ENCODE measurements at regions not wholly inside any gene's neighbourhood (a gene's known extent, or its start where the extent isn't known, plus 50 kb on each side); places are given as distances from the start of the nearest gene placed in this dataset.
"Not testable (repeated sequence)": the region's sequence is repeated elsewhere in the genome, so short reads cannot be mapped to it uniquely, and the experiment has no call there.

GRCh38 chr14:38710196-38710595 is 392.8 kb downstream of the SEC23A start:
- DNase-seq (ENCODE audit: low read depth): no peak

- DNase-seq (ENCODE audit: low read depth): no peak
Measured at GRCh38 chr14:38705220-38705619, 397.8 kb downstream of the SEC23A start.

GRCh38 chr14:38704220-38704619 is 398.8 kb downstream of the SEC23A start:
- DNase-seq (ENCODE audit: low read depth): no peak

- no peak for DNase-seq (ENCODE audit: low read depth)
Measured at GRCh38 chr14:38696925-38697324, 406.1 kb downstream of the SEC23A start.

- DNase-seq (ENCODE audit: low read depth): no peak
Measured at GRCh38 chr14:38693423-38693822, 409.6 kb downstream of the SEC23A start.

GRCh38 chr14:38669027-38669426 is 413.1 kb upstream of the CLEC14A start:
- no peak for DNase-seq (ENCODE audit: low read depth)

- no peak for DNase-seq (ENCODE audit: low read depth)
Measured at GRCh38 chr14:38663382-38663781, 407.5 kb upstream of the CLEC14A start.

- DNase-seq (ENCODE audit: low read depth): no peak
Measured at GRCh38 chr14:38662781-38663180, 406.9 kb upstream of the CLEC14A start.

- DNase-seq (ENCODE audit: low read depth): no peak
Measured at GRCh38 chr14:38646391-38646790, 390.5 kb upstream of the CLEC14A start.

- not testable (repeated sequence) for DNase-seq (ENCODE audit: low read depth)
Measured at GRCh38 chr14:38634913-38635312, 379.0 kb upstream of the CLEC14A start.

GRCh38 chr14:38629412-38629811 is 373.5 kb upstream of the CLEC14A start:
- no peak for DNase-seq (ENCODE audit: low read depth)

- no peak for DNase-seq (ENCODE audit: low read depth)
Measured at GRCh38 chr14:38627163-38627562, 371.3 kb upstream of the CLEC14A start.

- DNase-seq (ENCODE audit: low read depth): no peak
Measured at GRCh38 chr14:38623661-38624060, 367.8 kb upstream of the CLEC14A start.

- no peak for DNase-seq (ENCODE audit: low read depth)
Measured at GRCh38 chr14:38618514-38618913, 362.6 kb upstream of the CLEC14A start.

- DNase-seq (ENCODE audit: low read depth): no peak
Measured at GRCh38 chr14:38616959-38617358, 361.1 kb upstream of the CLEC14A start.

GRCh38 chr14:38611928-38612327 is 356.0 kb upstream of the CLEC14A start:
- no peak for DNase-seq (ENCODE audit: low read depth)

- DNase-seq (ENCODE audit: low read depth): no peak
Measured at GRCh38 chr14:38608244-38608643, 352.4 kb upstream of the CLEC14A start.

- DNase-seq (ENCODE audit: low read depth): no peak
Measured at GRCh38 chr14:38605193-38606114, 349.6 kb upstream of the CLEC14A start.

GRCh38 chr14:38600572-38600971 is 344.7 kb upstream of the CLEC14A start:
- DNase-seq (ENCODE audit: low read depth): not testable (repeated sequence)

- DNase-seq (ENCODE audit: low read depth): no peak
Measured at GRCh38 chr14:38593476-38593875, 337.6 kb upstream of the CLEC14A start.

GRCh38 chr14:38592764-38593442 is 337.0 kb upstream of the CLEC14A start:
- no peak for DNase-seq (ENCODE audit: low read depth)

GRCh38 chr14:38589747-38590350 is 334.0 kb upstream of the CLEC14A start:
- no peak for DNase-seq (ENCODE audit: low read depth)

GRCh38 chr14:38583471-38583870 is 327.6 kb upstream of the CLEC14A start:
- DNase-seq (ENCODE audit: low read depth): no peak
